ENCODE measurements at regions not wholly inside any gene's neighbourhood (a gene's known extent, or its start where the extent isn't known, plus 50 kb on each side); places are given as distances from the start of the nearest gene placed in this dataset.

DNA sequence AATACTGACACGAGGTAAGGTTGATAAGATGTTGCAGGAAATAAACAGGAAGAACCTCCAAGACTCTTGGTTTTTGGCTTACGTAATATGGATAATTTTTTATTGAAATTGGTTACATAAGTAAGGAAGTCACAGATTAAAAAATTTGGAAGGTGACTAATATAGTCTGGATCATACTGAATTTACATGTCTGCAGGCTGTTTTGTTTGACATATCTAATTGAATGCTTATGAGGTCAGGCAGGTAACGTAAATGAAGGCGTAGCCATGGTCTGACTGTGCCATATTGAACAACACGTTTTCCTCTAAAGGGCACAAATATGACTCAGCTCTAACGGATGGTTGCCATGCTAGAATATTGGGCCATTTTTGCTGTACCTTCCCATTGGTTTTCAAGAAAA lies 648.1 kb upstream of the NOVA1 start:
- no peaks in the 10 kb centered on the region for H3K4me1 ChIP-seq (ENCODE audit: control insufficient read depth, extremely low read depth, insufficient read depth, low read length)
- DNase-seq (ENCODE audit: low read depth, low spot score): no peak
- no peaks in the 10 kb centered on the region for H3K9me1 ChIP-seq (ENCODE audit: control insufficient read depth, extremely low read depth, insufficient read depth, low read length)
- H2AFZ ChIP-seq (ENCODE audit: control insufficient read depth, low read length): no peak overlapping the region
- peaks cover 2% of the 10 kb centered on the region for H3K9me3 ChIP-seq (ENCODE audit: control insufficient read depth, low read depth, low read length)
- no peak for TF ChIP-seq EZH2 (IDR thresholded peaks at IDR 0.05; ENCODE audit: low read length)
- TF ChIP-seq, protein P1, sequence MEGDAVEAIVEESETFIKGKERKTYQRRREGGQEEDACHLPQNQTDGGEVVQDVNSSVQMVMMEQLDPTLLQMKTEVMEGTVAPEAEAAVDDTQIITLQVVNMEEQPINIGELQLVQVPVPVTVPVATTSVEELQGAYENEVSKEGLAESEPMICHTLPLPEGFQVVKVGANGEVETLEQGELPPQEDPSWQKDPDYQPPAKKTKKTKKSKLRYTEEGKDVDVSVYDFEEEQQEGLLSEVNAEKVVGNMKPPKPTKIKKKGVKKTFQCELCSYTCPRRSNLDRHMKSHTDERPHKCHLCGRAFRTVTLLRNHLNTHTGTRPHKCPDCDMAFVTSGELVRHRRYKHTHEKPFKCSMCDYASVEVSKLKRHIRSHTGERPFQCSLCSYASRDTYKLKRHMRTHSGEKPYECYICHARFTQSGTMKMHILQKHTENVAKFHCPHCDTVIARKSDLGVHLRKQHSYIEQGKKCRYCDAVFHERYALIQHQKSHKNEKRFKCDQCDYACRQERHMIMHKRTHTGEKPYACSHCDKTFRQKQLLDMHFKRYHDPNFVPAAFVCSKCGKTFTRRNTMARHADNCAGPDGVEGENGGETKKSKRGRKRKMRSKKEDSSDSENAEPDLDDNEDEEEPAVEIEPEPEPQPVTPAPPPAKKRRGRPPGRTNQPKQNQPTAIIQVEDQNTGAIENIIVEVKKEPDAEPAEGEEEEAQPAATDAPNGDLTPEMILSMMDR (optimal IDR thresholded peaks at IDR 0.05 in 1 of 3, IDR thresholded peaks at IDR 0.05 in 1 of 3, conservative IDR thresholded peaks at IDR 0.05 in 1 of 3; ENCODE audit: extremely low read depth in 1 of 3, insufficient read depth in 2 of 3, low read length in 3 of 3): no peak
- H3K4me2 ChIP-seq (ENCODE audit: control insufficient read depth, extremely low read depth, insufficient read depth, low read depth, low read length): no peak overlapping the region
- no peak overlapping the region for H3K27ac ChIP-seq (ENCODE audit: control insufficient read depth, insufficient read depth, low read length)
- H3K36me3 ChIP-seq (ENCODE audit: control insufficient read depth in 2 of 2, extremely low read depth in 1 of 2, insufficient read depth in 2 of 2, low read length in 2 of 2): no peaks in the 10 kb centered on the region
- no peak overlapping the region for H3K9ac ChIP-seq (ENCODE audit: control insufficient read depth, extremely low read depth, insufficient read depth, low read length)
- H3K27me3 ChIP-seq (ENCODE audit: control insufficient read depth, extremely low read depth, insufficient read depth, low read length): no peaks in the 10 kb centered on the region
- no peaks in the 10 kb centered on the region for H3K79me2 ChIP-seq (ENCODE audit: control insufficient read depth, insufficient read depth, low read length)
- no peak for FAIRE-seq
- H4K20me1 ChIP-seq (ENCODE audit: control insufficient read depth, extremely low read depth, insufficient read depth, low read length): no peaks in the 10 kb centered on the region
- dilution Hi-C loops (cut with MboI; ENCODE audit: extremely low pct_ligation_motif_present, low sequenced_read_pairs): no loop called here
- H3K4me3 ChIP-seq (ENCODE audit: control insufficient read depth in 2 of 3, extremely low read depth in 1 of 3, insufficient read depth in 2 of 3, low read depth in 1 of 3, low read length in 3 of 3): no peak overlapping the region

GRCh38 chr14:27253966-27254365 lies 656.1 kb upstream of the NOVA1 start:
- Histone ChIP-seq H3K27me3 (ENCODE audit: control insufficient read depth, extremely low read depth, insufficient read depth, low read length) (no peaks in the 10 kb centered on the region), H3K27ac (ENCODE audit: control insufficient read depth, insufficient read depth, low read length) (no peak overlapping the region), H2AFZ (ENCODE audit: control insufficient read depth, low read length) (no peak overlapping the region), H3K4me2 (ENCODE audit: control insufficient read depth, extremely low read depth, insufficient read depth, low read depth, low read length) (no peak overlapping the region), H3K36me3 (ENCODE audit: control insufficient read depth in 2 of 2, extremely low read depth in 1 of 2, insufficient read depth in 2 of 2, low read length in 2 of 2) (no peaks in the 10 kb centered on the region), H3K9ac (ENCODE audit: control insufficient read depth, extremely low read depth, insufficient read depth, low read length) (no peak overlapping the region), H3K9me1 (ENCODE audit: control insufficient read depth, extremely low read depth, insufficient read depth, low read length) (no peaks in the 10 kb centered on the region), H3K9me3 (ENCODE audit: control insufficient read depth, low read depth, low read length) (no peaks in the 10 kb centered on the region), H3K4me1 (ENCODE audit: control insufficient read depth, extremely low read depth, insufficient read depth, low read length) (no peaks in the 10 kb centered on the region), H3K4me3 (ENCODE audit: control insufficient read depth in 2 of 3, extremely low read depth in 1 of 3, insufficient read depth in 2 of 3, low read depth in 1 of 3, low read length in 3 of 3) (no peak overlapping the region), H3K79me2 (ENCODE audit: control insufficient read depth, insufficient read depth, low read length) (no peaks in the 10 kb centered on the region), H4K20me1 (ENCODE audit: control insufficient read depth, extremely low read depth, insufficient read depth, low read length) (no peaks in the 10 kb centered on the region)
- TF ChIP-seq, protein P1 (optimal IDR thresholded peaks at IDR 0.05 in 1 of 3, IDR thresholded peaks at IDR 0.05 in 1 of 3, conservative IDR thresholded peaks at IDR 0.05 in 1 of 3; ENCODE audit: extremely low read depth in 1 of 3, insufficient read depth in 2 of 3, low read length in 3 of 3): no peak
- TF ChIP-seq EZH2 (IDR thresholded peaks at IDR 0.05; ENCODE audit: low read length): no peak
- dilution Hi-C loops (cut with MboI; ENCODE audit: extremely low pct_ligation_motif_present, low sequenced_read_pairs): no loop called here
- no peak for DNase-seq (ENCODE audit: low read depth, low spot score)
- FAIRE-seq: no peak

Measured in keratinocyte (primary cell).